Parathyroid adenoma (tissue), 2 donors: ENCODE measurements at regions not wholly inside any gene's neighbourhood (a gene's known extent, or its start where the extent isn't known, plus 50 kb on each side); places are given as distances from the start of the nearest gene placed in this dataset.

Experiments used
- H2AFZ ChIP-seq: fragments of 300-600 bp; sonication (generic); one replicate; pipeline ENCODE4 v1.7.0; 2017; ENCODE audit warnings: antibody characterized with exemption, mild to moderate bottlenecking
- H3K27ac ChIP-seq: fragments of 300-600 bp; sonication (generic); one replicate; pipeline ENCODE4 v1.7.0; 2017
- H3K27me3 ChIP-seq: fragments of 300-600 bp; sonication (generic); one replicate; pipeline ENCODE4 v1.7.0; 2017; ENCODE audit warnings: low read length; ENCODE audit not compliant: control insufficient read depth, insufficient read depth
- H3K36me3 ChIP-seq: fragments of 300-600 bp; sonication (generic); one replicate; pipeline ENCODE4 v1.7.0; 2017; ENCODE audit warnings: low read length; ENCODE audit not compliant: control insufficient read depth, insufficient read depth
- H3K4me1 ChIP-seq: fragments of 300-600 bp; sonication (generic); one replicate; pipeline ENCODE4 v1.7.0; 2017; ENCODE audit warnings: control low read depth
- H3K4me2 ChIP-seq: fragments of 300-600 bp; sonication (generic); one replicate; pipeline ENCODE4 v1.7.0; 2017; ENCODE audit warnings: low read length
- H3K4me3 ChIP-seq: fragments of 300-600 bp; sonication (generic); one replicate; pipeline ENCODE4 v1.7.0; 2017; ENCODE audit warnings: low read depth, low read length
- H3K79me2 ChIP-seq: fragments of 300-600 bp; sonication (generic); one replicate; pipeline ENCODE4 v1.7.0; 2017; ENCODE audit warnings: control low read depth
- H3K9ac ChIP-seq: fragments of 300-600 bp; sonication (generic); one replicate; pipeline ENCODE4 v1.7.0; 2017; ENCODE audit warnings: mild to moderate bottlenecking
- H3K9me3 ChIP-seq: fragments of 300-600 bp; sonication (generic); one replicate; pipeline ENCODE4 v1.7.0; 2017; ENCODE audit warnings: low read length; ENCODE audit not compliant: control insufficient read depth
- CTCF ChIP-seq: fragments of 300-600 bp; sonication (generic); IDR thresholded peaks from one replicate; pipeline ENCODE4 v1.7.0; 2017; ENCODE audit warnings: antibody characterized with exemption, mild to moderate bottlenecking
- donor health status: primary hyperparathyroidism.

- Histone ChIP-seq H3K27ac (no peak overlapping the region), H3K9me3 (no peaks in the 10 kb centered on the region), H3K4me1 (no peaks in the 10 kb centered on the region)
Observed at GRCh38 chr1:29413661-29414060, 177.3 kb downstream of the PTPRU start.

GRCh38 chr1:29412591-29412990 is 176.3 kb downstream of the PTPRU start:
- Histone ChIP-seq H3K27me3 (no peaks in the 10 kb centered on the region), H3K9me3 (no peaks in the 10 kb centered on the region), H3K9ac (no peak overlapping the region), H3K27ac (no peak overlapping the region), H2AFZ (no peak overlapping the region), H3K4me2 (no peak overlapping the region), H3K4me1 (no peaks in the 10 kb centered on the region), H3K4me3 (no peak overlapping the region), H3K79me2 (no peaks in the 10 kb centered on the region), H3K36me3 (no peaks in the 10 kb centered on the region)
- no peak for TF ChIP-seq CTCF

More at GRCh38 chr1:29413661-29414060, 177.3 kb downstream of the PTPRU start:
- no peak overlapping the region for H3K4me3 ChIP-seq
- H2AFZ ChIP-seq: no peak overlapping the region
- TF ChIP-seq CTCF: no peak
- H3K9ac ChIP-seq: no peak overlapping the region
- H3K27me3 ChIP-seq: no peaks in the 10 kb centered on the region
- no peaks in the 10 kb centered on the region for H3K79me2 ChIP-seq
- H3K36me3 ChIP-seq: no peaks in the 10 kb centered on the region
- no peak overlapping the region for H3K4me2 ChIP-seq

- H3K4me2 ChIP-seq: no peak overlapping the region
- TF ChIP-seq CTCF: no peak
- H3K4me3 ChIP-seq: no peak overlapping the region
- no peak overlapping the region for H2AFZ ChIP-seq
- no peaks in the 10 kb centered on the region for H3K9me3 ChIP-seq
- no peaks in the 10 kb centered on the region for H3K36me3 ChIP-seq
- no peaks in the 10 kb centered on the region for H3K4me1 ChIP-seq
- no peaks in the 10 kb centered on the region for H3K79me2 ChIP-seq
- H3K9ac ChIP-seq: no peak overlapping the region
- no peak overlapping the region for H3K27ac ChIP-seq
- H3K27me3 ChIP-seq: no peaks in the 10 kb centered on the region
Observed at GRCh38 chr1:29410476-29410875, 174.2 kb downstream of the PTPRU start.

- Histone ChIP-seq H2AFZ (no peak overlapping the region), H3K27me3 (no peaks in the 10 kb centered on the region), H3K4me1 (no peaks in the 10 kb centered on the region), H3K9ac (no peak overlapping the region), H3K36me3 (no peaks in the 10 kb centered on the region), H3K4me3 (no peak overlapping the region), H3K4me2 (no peak overlapping the region), H3K9me3 (no peaks in the 10 kb centered on the region), H3K79me2 (no peaks in the 10 kb centered on the region), H3K27ac (no peak overlapping the region)
- no peak for TF ChIP-seq CTCF
Observed at GRCh38 chr1:29409616-29410015, 173.3 kb downstream of the PTPRU start.

GRCh38 chr1:29408831-29409605 is 172.7 kb downstream of the PTPRU start:
- no peaks in the 10 kb centered on the region for H3K36me3 ChIP-seq
- no peak overlapping the region for H3K4me2 ChIP-seq
- no peak overlapping the region for H2AFZ ChIP-seq
- H3K27me3 ChIP-seq: no peaks in the 10 kb centered on the region
- H3K9ac ChIP-seq: no peak overlapping the region
- no peaks in the 10 kb centered on the region for H3K4me1 ChIP-seq
- no peak overlapping the region for H3K27ac ChIP-seq
- TF ChIP-seq CTCF: no peak
- no peaks in the 10 kb centered on the region for H3K79me2 ChIP-seq
- no peaks in the 10 kb centered on the region for H3K9me3 ChIP-seq
- H3K4me3 ChIP-seq: no peak overlapping the region
